Pons (tissue), 1 donor: ENCODE measurements at regions not wholly inside any gene's neighbourhood (a gene's known extent, or its start where the extent isn't known, plus 50 kb on each side); places are given as distances from the start of the nearest gene placed in this dataset.
A peak's percentile ranks its signal among the peaks of the same experiment; 100 is the strongest.
"Not testable (repeated sequence)": the region's sequence is repeated elsewhere in the genome, so short reads cannot be mapped to it uniquely, and the experiment has no call there.

Source experiments
- DNase-seq: peaks from one replicate; pipeline ENCODE4 v3.0.0-alpha.2; 2016; ENCODE audit warnings: low spot score

DNA sequence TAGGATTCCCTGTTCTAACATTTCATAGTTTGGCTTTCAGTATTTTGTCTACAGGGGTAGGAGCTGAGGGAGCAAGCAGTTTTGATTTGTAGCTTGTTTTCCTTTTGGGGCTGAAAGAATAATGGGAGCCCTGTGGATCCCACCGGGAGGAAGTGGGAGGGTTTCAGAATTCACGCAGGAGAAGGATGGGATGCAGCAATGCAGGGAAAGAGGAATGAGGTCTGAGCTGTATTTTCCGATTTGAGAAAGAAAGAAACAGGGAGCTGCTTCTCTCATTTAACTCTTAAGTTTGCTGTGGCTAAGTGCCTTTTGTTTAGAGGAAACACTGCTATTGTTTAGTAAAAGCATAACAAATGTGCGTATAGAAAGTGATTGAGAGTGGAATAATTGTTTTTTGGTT lies 141.0 kb downstream of the ADCYAP1 start:
- no peak for DNase-seq

DNA sequence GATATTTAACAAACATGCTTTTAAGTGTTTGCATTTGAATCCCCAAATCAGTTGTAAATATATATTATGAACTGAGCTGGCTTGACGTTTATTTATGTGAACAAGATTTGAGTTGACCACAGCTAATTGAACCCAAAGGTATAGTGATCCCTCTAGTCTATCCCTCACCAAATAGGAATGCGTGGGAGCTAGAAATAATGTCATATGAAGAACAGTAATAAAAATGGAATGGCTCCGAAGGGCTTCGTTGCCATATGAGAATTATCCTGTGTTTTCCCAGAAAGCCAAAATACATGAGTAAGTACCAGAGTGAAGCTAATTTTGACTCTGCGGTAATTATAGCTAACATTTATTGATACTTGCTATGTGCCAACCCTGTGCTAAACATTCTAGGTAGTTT lies 142.7 kb downstream of the ADCYAP1 start:
- DNase-seq = no peak

DNA sequence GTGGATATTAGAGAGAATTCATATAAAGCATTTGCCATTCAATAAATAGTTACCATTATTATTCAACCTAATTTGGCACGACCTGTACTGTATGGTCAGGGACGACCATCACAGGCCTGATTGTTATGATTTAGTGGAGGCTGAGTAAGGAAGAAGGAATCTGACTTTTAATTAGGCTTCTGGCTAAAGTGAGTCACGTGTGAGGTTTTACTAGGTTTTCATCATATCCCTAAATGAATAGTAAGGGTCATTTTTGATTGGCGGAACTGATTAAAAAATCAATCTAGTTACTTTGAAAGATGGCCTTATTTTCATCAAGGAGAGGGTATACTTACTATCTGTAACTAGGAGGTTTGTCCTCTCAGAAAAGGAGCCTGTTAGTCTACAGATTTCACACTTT lies 143.4 kb downstream of the ADCYAP1 start:
- no peak for DNase-seq

DNA sequence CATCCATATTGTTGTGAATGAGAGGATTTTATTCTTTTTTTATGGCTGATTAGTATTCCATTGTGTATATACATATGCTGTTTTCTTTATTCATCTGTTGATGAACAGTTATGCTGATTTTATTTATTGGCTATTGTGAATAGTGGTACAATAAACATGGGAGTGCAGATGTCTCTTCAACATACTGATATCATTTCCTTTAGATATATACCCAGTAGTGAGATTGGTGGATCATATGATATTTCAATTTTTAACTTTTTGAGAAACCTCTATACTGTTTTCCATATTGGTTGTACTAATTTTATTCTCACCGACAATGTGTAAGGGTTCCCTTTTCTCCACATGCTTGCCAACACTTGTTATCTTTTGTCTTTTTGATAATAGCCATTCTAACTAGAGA lies 144.5 kb downstream of the ADCYAP1 start:
- DNase-seq = no peak

DNA sequence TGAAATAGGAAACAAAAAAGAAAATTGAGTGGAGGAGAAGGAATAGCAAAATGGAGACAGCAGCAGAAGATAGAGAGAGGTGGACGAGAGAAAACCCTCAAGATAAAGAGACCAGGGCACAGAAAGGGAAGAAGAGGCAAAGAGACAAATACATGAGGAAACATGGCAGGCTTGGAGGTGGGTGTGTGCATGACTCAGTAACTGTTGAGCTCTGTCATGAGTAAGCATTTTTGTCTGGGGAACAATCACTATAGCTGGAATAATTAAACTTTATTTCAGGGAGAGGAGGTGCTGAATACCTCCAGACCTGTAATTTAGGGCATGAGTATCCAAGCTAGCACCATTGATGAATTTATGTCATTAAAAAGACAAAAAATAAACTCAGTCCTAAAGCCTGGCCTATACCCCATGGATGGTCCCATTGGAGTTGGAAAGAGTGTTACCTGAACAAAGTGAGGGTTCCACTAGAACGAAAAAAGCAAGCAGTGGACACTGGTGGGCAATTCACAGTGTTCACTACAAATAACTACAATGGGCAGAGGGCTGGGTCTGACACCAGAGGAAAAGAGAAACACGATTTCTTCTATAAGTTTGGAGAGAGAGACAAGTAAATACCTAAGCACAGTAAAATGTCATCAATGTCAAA lies 145.5 kb downstream of the ADCYAP1 start:
- DNase-seq = no peak

DNA sequence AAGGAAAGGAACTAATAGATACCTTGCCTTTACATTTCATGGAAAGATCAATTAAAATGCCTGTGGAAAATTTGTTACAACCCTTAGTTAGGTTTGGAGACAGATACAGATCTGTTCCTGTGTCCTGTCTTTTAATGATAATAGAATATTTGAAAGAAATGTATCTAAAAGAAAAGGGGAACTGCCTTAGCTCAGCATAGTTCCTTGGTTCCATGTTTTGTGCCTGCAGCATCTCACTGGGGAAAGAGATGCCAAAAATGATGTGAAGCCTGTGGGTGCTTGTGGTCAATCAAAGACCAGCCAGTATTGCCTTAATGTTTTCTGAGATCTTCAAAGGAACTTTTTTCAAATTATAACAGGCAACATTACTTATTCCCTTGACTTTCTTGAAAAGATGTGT lies 147.6 kb downstream of the ADCYAP1 start:
- DNase-seq = no peak

DNA sequence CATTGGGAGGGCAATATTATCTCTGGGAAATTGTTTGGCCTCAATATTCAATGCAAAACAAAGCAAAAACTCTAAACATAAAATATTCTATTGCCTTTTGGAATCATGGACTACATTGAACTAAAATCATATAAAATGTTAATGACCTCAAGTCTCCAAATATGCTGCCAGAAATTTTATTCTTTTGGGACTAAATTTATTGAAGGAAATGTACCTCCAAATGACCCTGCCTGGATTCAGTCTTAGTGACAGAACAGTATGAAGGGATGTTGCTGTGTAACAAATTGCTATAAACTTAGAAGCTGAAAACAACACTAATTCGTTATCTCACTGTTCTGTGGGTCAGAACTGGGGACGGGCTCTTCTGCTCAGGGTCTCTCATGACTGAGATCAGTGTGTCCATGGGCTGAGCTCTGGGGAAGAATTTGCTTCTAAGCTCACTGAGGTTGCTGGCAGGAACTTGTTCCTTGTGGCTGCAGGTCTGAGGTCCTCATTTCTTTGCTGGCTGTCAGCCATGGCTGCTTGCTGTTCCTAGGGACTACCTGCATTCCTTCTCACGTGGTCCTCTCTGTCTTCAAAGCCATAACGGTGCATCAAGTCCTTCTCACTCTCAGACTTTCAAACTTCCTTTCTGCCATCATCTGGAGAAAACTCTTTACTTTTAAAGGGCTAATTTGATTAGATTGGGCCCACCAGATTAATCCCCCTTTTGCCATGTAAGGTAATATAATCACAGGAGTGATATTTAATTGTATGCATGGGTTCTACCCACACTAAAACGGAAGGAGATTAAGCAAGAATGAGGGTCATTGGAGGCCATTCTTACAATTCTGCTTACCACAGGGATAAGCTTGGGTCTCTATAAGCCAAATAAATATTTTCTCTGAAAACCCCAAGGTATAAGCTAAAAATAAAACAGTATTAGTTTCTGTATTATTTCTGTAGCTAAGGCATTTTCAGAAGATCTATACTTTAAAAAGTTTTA lies 149.0 kb downstream of the ADCYAP1 start:
- DNase-seq = no peak

DNA sequence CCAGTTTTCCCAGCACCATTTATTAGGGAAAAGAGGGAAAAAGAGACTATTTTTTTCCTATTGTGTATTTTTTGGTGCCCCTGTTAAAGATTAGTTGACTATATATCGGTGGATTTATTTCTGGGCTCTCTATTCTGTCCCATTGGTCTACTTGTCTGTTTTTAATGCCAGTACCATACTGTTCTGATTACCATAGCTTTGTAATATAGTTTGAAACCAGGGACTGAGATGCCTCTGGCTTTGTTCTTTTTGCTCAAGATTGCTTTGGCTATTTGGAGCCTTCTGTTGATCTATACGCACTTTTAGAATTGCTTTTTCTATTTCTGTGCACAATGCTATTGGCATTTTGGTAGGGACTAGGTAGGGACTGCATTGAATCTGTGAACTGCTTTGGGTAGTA lies 151.7 kb downstream of the ADCYAP1 start:
- no peak for DNase-seq

DNA sequence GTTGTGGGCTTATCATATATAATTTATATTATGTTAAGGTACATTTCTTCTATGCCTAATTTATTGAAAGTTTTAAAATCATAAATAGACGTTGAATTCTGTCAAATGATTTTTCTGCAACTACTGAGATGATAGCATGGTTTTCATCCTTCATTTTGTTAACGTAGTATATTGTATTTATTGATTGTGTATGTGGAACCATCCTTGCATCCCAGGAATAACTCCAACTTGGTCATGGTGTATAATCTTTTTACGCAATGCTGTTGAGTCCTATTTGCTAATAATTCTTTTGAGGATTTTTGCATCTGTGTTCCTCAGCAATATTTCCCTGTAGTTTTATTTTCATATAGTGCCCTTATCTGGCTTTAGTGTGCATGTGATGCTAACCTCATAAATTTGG lies 152.7 kb downstream of the ADCYAP1 start:
- DNase-seq = no peak

DNA sequence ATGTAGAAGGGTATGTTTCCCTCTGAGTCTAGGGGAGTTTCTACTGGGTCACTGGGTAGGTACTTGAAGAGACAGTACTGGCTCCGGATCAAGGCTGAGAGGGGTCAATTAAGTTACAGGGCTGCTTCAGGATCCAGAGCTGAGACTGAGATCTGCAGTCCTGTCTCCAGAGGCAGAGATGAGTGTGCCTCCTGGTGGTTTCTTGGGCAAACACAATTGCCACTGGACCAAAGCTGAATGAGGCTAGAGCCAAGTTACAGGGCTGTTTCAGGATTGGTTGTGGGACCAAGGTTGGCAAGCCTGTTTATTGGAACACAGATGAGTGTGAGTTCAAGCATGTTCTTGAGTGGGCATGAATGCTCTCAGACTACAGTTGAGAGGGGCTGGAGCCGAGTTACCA lies 157.9 kb downstream of the ADCYAP1 start:
- DNase-seq = no peak

DNA sequence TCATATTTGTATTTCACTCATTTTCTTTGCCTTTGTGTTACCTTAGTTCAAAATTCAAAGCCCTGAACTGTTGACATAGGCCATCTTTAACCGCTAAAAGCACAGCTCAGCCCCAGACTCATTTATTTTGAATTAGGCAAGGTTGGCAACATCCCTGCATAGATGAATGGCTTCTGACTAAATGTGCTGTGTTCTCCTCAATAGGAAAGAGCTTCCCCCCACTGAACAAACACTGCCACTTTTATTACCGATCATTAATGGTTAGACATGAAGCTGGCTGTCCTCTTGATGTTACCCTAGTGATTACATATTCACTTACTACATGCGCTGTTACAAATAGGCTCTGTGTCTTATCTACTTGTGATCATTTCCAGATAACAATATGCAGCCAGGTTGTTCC lies 170.7 kb downstream of the ADCYAP1 start:
- no peak for DNase-seq

DNA sequence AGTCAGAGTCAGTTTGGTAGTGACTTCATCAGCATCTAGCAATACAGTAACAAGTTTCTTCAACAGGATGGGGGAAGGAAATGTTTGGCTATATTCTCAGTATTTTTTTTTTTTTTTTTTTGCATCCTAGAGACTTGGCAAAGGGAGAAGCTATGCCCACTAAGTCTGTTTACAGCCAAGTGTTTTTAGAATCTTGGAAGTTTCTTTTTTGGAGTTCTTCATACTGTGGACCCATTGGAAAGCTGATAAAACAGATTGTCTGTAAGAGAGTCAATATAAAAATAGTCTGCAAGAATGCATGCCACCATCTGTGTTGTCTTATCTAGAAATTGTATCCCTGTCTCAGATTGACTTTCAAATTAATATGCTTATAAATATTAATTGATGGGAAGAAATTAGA lies 171.2 kb downstream of the ADCYAP1 start:
- DNase-seq = no peak

DNA sequence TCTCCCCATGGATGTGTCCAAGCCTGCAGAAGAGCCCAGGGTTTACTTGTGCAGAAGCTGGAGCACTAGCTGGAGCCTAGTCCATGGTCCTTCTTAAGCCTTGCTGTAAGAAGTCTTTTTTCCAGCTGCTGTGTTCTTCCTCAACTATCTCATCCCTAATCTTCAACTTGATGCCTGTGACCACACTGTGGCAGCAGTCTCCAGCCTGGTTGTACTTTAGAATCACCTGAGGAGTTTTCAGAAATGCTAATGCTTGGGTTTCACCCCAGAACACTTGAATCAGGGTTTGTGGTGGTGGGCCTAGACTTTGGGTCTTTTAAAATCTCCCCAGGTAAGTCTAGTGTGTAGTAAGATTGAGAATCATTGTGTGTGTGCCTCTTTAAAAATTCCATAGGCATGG lies 173.6 kb downstream of the ADCYAP1 start:
- DNase-seq = no peak

DNA sequence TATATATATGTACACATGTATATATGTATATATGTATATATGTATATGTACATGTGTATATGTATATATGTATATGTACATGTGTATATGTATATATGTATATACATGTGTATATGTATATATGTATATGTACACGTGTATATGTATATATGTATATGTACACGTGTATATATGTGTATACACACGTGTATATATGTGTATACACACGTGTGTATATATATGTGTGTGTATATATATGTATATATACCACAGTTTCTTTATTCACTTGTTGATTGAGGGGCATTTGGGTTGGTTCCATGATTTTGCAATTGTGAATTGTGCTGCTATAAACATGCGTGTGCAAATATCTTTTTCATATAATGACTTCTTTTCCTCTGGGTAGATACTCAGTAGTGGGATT lies 179.0 kb downstream of the ADCYAP1 start:
- DNase-seq = not testable (repeated sequence)

DNA sequence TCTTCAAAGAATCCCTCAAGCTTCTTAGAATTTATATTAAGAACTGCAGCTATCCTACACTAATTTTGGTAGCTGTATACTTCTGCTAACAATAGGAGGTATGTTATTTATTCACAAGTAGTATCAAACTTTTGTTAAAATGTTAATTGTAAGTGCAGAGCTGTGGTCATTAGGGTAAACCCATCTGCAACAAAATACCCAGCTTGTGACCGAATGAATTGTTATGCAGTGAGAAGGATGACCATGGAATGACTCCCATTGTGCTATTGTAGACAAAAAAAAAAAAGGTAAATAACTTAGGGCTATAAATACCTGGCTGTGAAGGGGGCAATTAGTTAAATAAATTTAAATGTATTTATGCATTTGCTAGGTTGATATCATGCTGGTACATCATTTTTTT lies 186.1 kb downstream of the ADCYAP1 start:
- DNase-seq = no peak

DNA sequence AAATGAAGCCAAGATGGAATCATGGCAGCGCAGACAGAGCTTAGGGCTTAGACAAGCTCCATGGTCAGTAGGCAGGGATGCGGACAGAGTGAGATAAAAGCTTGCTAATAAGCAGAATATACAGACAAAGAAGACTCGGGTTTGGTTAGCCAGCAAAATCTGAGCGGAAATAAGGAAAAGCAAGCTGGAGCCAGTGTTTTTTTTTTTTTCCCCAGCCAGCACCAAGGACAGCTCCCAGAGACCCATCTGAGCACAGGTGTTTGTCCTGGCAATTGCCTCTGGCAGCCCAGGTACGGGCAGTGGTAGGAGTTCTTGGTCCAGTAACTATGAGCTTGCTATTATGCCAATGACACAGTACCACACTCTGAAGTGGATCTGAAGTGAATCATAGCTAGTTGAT lies 187.6 kb downstream of the ADCYAP1 start:
- DNase-seq = no peak

DNA sequence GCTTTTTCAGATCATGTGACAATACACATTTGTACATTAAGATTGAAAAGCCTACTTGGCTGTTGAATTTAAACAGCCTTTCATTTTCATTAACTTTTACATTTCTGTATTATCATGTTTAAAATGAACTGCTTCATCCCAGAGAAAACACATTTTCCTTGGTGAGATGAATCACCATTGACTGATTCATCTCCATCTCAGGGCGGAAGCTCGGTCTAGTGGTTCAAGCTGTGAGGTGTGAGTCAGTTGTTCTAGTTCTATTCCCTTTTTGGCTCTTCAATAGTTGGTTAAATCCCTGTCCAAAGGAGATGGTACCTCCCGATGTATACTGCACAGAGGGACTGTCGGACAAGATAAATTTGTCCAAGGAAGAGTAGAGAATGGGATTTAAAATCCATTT lies 189.7 kb downstream of the ADCYAP1 start:
- DNase-seq = peak; percentile 21

DNA sequence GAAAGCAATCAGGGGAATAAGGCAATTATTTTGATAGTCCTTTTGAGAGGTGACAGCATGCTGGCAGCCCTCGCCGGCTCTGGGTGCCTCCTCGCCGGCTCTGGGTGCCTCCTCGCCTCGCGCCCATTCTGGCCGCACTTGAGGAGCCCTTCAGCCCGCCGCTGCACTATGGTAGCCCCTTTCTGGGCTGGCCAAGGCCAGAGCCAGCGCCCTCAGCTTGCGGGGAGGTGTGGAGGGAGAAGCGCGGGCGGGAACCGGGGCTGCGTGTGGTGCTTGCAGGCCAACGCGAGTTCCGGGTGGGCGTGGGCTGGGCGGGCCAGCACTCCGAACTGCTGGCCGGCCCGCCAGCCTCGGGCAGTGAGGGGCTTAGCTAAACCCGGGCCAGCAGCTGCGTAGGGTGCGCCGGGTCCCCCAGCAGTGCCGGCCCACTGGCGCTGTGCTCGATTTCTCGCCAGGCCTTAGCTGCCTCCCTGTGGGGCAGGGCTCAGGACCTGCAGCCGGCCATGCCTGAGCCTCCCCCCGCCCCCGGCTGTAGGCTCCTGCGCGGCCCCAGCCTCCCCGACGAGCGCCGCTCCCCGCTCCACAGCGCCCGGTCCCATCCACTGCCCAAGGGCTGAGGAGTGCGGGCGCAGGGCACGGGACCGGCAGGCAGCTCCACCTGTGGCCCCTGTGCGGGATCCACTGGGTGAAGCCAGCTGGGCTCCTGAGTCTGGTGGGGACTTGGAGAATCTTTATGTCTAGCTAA lies 193.5 kb downstream of the ADCYAP1 start:
- DNase-seq = not testable (repeated sequence)

DNA sequence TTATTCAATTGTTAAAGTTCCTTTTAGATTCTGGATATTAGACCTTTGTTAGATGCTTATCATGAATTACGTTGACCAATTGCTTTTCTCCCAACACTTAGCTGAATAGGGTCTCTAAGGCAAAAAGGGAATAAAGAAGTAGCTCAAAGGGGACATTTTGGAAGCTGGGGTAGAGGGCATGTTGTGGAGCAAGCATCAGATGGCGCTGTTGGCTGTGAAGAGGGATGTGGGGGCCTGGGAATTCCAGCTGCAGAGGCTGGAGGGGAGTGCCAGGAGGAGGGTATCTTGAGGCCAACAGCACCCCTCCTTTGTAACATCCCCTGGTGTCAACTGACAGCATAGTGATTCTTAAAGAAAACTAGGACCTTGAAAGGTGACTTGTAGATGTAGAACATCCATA lies 198.2 kb downstream of the ADCYAP1 start:
- no peak for DNase-seq

DNA sequence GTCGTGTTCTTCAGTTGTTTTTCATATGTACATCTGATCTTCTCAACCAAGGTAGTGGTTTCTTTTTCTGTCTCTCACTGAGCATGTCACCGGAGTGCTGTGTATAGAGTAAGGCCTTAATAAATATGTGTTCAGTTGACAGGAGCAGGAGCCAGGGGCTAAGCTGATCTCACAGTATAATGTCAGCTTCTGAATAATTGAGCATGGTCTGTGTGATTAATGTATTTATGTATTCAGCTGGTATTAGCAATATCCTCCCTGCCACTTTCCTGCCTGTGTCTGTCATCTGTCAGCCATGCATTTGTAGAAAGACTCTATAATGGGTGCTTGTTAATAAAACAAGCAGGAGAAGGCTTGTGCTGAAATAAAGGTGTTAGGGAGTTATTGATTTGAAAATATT lies 198.9 kb downstream of the ADCYAP1 start:
- no peak for DNase-seq

DNA sequence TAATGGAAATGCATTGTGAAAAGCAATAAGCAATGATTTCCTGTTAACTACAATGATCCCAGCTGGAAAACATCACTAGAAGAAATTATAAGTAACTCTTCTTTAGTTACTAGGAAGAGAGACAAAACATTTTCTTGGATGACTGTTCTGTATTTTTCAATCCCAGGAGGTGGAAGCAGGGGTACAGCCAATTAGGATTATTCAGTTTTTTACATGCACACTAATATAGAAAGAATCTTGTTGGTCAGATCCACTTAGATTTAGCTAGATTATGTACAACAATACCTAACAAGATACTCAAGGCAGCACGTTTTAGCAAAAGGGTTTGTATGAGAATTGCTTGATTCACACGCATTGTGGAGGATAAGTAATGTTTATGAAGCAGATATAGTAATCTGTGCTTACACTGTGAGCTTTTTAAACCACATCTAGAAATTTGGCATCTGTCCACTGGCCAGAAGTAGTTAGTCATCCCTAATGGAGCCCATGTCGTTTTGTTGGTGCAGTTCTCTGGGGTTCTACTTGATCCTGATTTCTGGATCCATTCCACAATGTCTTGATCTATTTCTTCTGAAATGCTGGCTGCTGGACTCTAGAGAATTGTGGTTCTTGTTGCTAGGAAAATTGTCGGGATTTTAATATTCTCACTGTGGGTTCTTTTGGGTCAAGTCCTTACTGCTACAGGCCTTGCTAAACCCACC lies 199.7 kb downstream of the ADCYAP1 start:
- no peak for DNase-seq

DNA sequence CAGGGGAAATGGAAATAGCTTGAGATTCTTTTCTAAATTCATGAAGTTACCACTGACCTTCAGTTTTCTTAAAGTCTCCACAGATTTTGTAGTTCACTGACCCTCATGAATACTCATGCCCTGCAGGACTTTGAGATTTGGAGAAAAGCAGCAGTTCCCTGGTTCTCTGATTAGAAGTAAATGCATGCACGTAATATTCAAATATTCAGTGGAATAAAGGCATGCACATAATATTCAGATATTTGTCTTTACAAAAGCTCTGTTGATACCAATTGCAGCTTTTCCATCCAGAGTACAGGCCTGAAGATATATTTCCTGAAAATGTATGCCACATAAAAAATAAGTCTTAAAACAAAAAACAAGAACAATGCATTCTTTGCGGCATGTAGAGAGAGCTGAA lies 219.8 kb downstream of the ADCYAP1 start:
- DNase-seq = no peak
